ENCODE measurements at regions not wholly inside any gene's neighbourhood (a gene's known extent, or its start where the extent isn't known, plus 50 kb on each side); places are given as distances from the start of the nearest gene placed in this dataset.

GRCh38 chrX:20463296-20464075 is 196.8 kb upstream of the RPS6KA3 start:
- no peak for DNase-seq

- DNase-seq: no peak
These were observed 194.9 kb upstream of the RPS6KA3 start for GRCh38 chrX:20461576-20461975.

GRCh38 chrX:20461002-20461401 is 194.3 kb upstream of the RPS6KA3 start:
- no peak for DNase-seq

DNA sequence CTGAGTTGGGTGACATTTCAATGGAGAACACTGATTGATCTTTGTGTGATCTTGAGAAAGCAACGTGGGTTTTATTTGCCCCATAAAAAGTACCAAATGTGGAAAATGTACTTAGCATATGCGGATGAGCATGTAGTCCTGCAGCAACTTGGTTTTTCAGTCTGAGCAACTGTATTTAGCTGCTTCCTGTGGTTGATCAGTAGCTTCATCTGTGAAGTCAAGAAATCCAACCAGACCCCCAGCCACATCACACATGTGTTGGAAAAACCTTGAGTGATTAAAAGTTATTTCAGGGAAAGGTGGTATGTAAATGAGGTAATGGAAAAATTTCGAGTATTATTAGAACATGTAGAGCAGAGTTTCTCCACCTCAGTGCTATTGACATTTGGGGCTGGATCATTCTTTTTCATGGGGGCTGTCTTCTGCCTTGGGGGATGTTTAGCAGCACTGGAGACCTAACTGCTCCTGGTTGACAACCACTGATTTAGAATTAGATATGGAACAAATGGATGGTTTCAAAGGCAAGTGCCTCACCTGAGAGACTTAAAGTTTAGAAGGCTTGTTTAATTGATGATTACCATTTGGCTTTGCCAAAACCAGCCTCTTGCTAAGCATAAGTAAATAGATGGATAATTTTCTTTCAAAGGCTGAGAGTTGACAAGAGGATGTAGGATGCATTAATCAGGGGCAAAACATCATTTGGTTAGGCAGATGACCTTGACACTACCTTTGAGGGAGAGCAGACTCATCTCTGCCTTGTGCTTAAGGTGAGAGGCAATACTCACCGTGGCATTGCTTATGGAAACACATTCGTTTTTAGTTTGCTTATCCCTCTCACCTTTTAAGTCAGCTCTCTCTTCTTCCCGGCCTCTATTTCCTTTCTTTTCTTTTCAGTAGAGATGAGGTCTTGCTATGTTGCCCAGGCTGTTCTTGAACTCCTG is 193.0 kb upstream of the RPS6KA3 start:
- no peak for DNase-seq

GRCh38 chrX:20456971-20457370 is 190.3 kb upstream of the RPS6KA3 start:
- no peak for DNase-seq

- DNase-seq: no peak
These were observed 188.3 kb upstream of the RPS6KA3 start for GRCh38 chrX:20455001-20455400.

DNA sequence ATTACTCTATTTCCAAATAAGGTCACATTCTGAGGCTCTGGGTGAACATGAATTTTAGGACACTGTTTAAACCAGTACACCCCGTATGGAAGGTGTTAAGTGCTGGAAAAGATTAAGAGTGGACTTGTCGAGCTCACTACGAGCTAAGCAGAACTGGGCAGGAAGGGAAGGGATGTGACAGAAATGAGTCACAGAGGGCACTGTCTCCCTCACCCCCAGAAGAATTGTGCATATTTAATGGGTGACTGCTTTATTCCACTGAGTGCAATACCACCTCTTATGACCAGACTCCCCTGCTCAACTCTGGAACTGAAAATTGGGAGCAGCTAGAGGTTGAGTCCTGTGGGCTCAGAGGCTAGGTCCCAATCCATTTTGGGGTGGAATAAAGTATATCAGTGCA is 187.4 kb upstream of the RPS6KA3 start:
- peak in 1 of 2 experiments; percentile 5 for DNase-seq

GRCh38 chrX:20452487-20452886 is 185.8 kb upstream of the RPS6KA3 start:
- DNase-seq: no peak

GRCh38 chrX:20451929-20452328 is 185.2 kb upstream of the RPS6KA3 start:
- DNase-seq: no peak

- DNase-seq: no peak
These were observed 178.4 kb upstream of the RPS6KA3 start for GRCh38 chrX:20445109-20445508.

- DNase-seq: peak; percentile 83 to 88
These were observed 175.9 kb upstream of the RPS6KA3 start for GRCh38 chrX:20442597-20442996.

DNA sequence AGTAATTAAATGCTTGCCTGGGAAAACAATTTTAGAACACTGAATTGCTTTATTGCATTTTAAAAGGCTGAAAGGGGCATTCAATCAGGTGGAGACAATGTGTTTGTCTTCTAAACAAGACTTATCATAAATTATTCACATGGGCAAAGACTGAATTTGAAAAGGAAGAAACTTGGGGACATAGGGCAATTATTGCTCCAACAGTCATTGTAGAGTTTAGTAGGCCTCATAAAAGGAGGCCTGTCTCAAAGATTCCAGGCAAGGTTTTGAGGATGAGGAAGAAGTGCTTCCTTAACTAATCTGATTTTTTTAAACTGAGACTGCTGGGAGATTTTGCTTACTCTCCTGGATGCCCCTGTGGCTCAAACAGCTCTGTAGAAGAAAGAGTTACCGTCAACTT is 174.4 kb upstream of the RPS6KA3 start:
- DNase-seq: no peak

- DNase-seq: no peak
These were observed 172.3 kb upstream of the RPS6KA3 start for GRCh38 chrX:20438871-20439526.

- DNase-seq: no peak
These were observed 171.0 kb upstream of the RPS6KA3 start for GRCh38 chrX:20437683-20438082.

GRCh38 chrX:20435913-20436312 is 169.2 kb upstream of the RPS6KA3 start:
- no peak for DNase-seq

GRCh38 chrX:20434986-20435385 is 168.3 kb upstream of the RPS6KA3 start:
- no peak for DNase-seq

- DNase-seq: no peak
These were observed 166.7 kb upstream of the RPS6KA3 start for GRCh38 chrX:20433388-20433775.

DNA sequence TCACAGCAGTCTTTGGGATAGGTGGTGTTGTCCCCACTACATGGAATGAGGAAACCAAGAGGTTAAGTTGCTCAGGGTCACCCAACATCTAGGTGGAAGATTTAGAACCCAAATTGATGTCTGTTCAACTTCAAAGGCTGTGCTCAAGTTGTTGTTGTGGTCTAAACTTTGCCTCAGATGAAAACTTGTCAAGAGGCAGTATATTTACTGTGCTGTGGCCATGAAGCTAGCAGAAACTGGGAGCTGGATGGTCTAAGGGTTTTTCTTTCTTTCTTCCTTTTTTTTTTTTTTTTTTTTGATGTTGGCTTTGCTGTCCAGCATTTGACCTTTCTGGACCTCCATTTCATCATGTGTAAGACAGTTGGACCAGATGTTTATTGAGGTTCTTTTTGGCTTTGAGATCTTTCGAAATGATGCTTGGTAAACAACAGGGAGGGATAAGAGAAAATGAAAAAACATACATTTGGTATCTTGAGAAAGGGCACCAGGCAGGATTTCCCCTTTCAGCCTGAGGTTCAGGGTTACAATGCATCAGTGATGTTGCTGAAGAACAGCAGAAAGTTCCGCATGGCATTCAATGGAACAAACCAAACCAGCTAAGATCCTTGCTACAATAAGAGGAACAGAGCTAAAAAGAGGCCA is 166.2 kb upstream of the RPS6KA3 start:
- DNase-seq: no peak

DNA sequence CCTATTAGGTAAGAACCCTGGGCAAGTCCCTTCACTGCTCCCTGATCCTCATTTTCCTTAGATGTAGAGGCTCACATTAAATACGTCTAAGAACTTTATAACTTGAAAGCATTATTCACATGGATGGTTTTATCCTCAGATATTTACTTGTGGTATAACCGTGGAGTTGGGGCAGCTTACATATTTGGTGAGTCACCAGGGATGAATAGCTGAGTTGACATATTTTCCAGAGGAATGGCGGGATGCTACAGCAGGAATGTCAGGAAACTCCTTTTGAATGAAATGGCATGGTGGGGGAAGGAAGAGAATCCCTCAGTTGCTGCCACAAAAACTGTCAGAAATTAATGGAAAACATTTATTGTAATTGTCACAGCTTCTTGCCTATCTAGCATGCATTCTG is 165.3 kb upstream of the RPS6KA3 start:
- no peak for DNase-seq

GRCh38 chrX:20431486-20431885 is 164.8 kb upstream of the RPS6KA3 start:
- no peak for DNase-seq

- no peak for DNase-seq
These were observed 160.6 kb upstream of the RPS6KA3 start for GRCh38 chrX:20427173-20427770.

GRCh38 chrX:20421697-20422096 is 155.0 kb upstream of the RPS6KA3 start:
- no peak for DNase-seq

DNA sequence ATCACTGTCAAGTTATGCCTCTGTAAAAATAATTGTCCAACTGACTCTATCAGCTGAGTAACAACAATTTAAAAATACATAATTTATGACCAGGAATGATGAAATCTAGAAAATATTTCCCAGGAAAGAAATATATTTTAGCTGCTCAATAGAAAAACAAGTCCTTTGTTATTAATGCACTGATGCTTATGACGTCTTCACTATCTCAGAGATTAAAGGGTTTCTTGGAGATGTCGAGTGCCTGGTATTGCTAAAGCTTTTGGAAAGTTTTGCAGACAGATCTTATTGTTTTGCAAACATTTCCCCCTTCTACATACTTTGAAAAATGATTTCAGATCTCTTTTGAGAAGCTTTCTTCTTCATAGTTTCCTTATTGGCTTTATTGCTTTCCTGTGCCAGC is 154.6 kb upstream of the RPS6KA3 start:
- DNase-seq: no peak

All from activated CD4-positive, alpha-beta T cell treated with anti-CD3 and anti-CD28 coated beads, Interleukin-2, amount 50 U/mL, for 48 hours (primary cell).